Prostate gland (tissue), 2 donors: ENCODE measurements at regions not wholly inside any gene's neighbourhood (a gene's known extent, or its start where the extent isn't known, plus 50 kb on each side); places are given as distances from the start of the nearest gene placed in this dataset.

ENCODE experiments used
- DNase-seq: peaks from one replicate; pipeline ENCODE4 v3.0.0-alpha.2; 2019; ENCODE audit warnings: low spot score
- H3K27ac ChIP-seq, 2 donors: fragments of 200-600 bp; sonication (generic); 2 replicates each; pipeline ENCODE4 v1.5.1; 2017 to 2019
- H3K27me3 ChIP-seq: fragments of 200-600 bp; sonication (generic); replicated peaks from 2 replicates; pipeline ENCODE4 v1.5.1; 2019; ENCODE audit not compliant: insufficient read depth
- H3K36me3 ChIP-seq, 2 donors: fragments of 200-600 bp; sonication (generic); 1 replicate in 1 of 2; 2 replicates in 1 of 2; pipeline versions ENCODE4 v1.5.1 to v1.8.1; 2017 to 2019
- H3K4me1 ChIP-seq: fragments of 200-600 bp; sonication (generic); replicated peaks from 2 replicates; pipeline ENCODE4 v1.5.1; 2019
- H3K4me3 ChIP-seq, 2 donors: fragments of 200-600 bp; sonication (generic); 2 replicates each; pipeline ENCODE4 v1.5.1; 2017 to 2019
- H3K9me3 ChIP-seq: fragments of 200-600 bp; sonication (generic); 2 replicates; pipeline ENCODE4 v1.5.1; 2017
- CTCF ChIP-seq, 4 experiments: fragments of 200-600 bp in 2 of 4; fragments of 450-650 bp in 2 of 4; sonication (generic) in 2 of 4; IDR thresholded peaks; 1 replicate in 3 of 4; 2 replicates in 1 of 4; pipeline ENCODE4 v1.5.1; 2016 to 2019; ENCODE audit warnings: antibody characterized with exemption in 4 of 4, mild to moderate bottlenecking in 2 of 4, moderate library complexity in 2 of 4
- POLR2A ChIP-seq: fragments of 450-650 bp; IDR thresholded peaks from one replicate; pipeline ENCODE4 v1.6.1; 2016; ENCODE audit warnings: antibody characterized with exemption, mild to moderate bottlenecking
- POLR2AphosphoS5 ChIP-seq: sonication (generic); formaldehyde crosslinking; IDR thresholded peaks from one replicate; pipeline ENCODE4 v1.6.1; 2017; ENCODE audit warnings: antibody characterized with exemption
- WGBS: methylation state at CpG from one replicate; pipeline ENCODE4 v1.1.5; 2018; 5-methylcytosine and 5-hydroxymethylcytosine counted together
- intact Hi-C: fragments of 100-400 bp; cut with DNase I; formaldehyde crosslinking; loops from one replicate; pipeline ENCODE4 v1.14.2; 2022

GRCh38 chr14:25988536-25988935, 609.3 kb downstream of the NOVA1 start:
- Histone ChIP-seq H3K36me3 (no peaks in the 10 kb centered on the region), H3K27me3 (no peaks in the 10 kb centered on the region), H3K4me3 (no peak overlapping the region), H3K27ac (no peak overlapping the region), H3K4me1 (no peaks in the 10 kb centered on the region), H3K9me3 (no peaks in the 10 kb centered on the region)
- no peak for TF ChIP-seq POLR2A
- no peak for TF ChIP-seq CTCF (IDR thresholded peaks at IDR 0.05)
- TF ChIP-seq POLR2AphosphoS5, result no peak
- DNase-seq, result no peak
- WGBS, result 66% methylated on average over 3 of the region's 3 CpGs
- intact Hi-C loops, result no loop called here

- Histone ChIP-seq H3K4me1 (no peaks in the 10 kb centered on the region), H3K27me3 (no peaks in the 10 kb centered on the region), H3K9me3 (no peaks in the 10 kb centered on the region), H3K4me3 (no peak overlapping the region), H3K36me3 (no peaks in the 10 kb centered on the region), H3K27ac (no peak overlapping the region)
- intact Hi-C loops, result no loop called here
- 79% methylated on average over 3 of the region's 3 CpGs for WGBS
- DNase-seq, result no peak
- TF ChIP-seq POLR2A (no peak), CTCF (IDR thresholded peaks at IDR 0.05) (no peak), POLR2AphosphoS5 (no peak)
Observed at GRCh38 chr14:25955772-25956171, 642.1 kb downstream of the NOVA1 start.

GRCh38 chr14:25953532-25954139, 644.2 kb downstream of the NOVA1 start:
- no peak overlapping the region for H3K27ac ChIP-seq
- intact Hi-C loops, result no loop called here
- no peak overlapping the region for H3K4me3 ChIP-seq
- no peak for TF ChIP-seq POLR2A
- no peak for TF ChIP-seq POLR2AphosphoS5
- no peak for TF ChIP-seq CTCF (IDR thresholded peaks at IDR 0.05)
- DNase-seq, result no peak
- H3K27me3 ChIP-seq, result no peaks in the 10 kb centered on the region
- H3K36me3 ChIP-seq, result no peaks in the 10 kb centered on the region
- no peaks in the 10 kb centered on the region for H3K4me1 ChIP-seq
- no peaks in the 10 kb centered on the region for H3K9me3 ChIP-seq
- WGBS, result 50% methylated on average over 5 of the region's 5 CpGs

GRCh38 chr14:25945746-25946145, 652.1 kb downstream of the NOVA1 start:
- DNase-seq, result no peak
- Histone ChIP-seq H3K4me1 (no peaks in the 10 kb centered on the region), H3K27ac (no peak overlapping the region), H3K36me3 (no peaks in the 10 kb centered on the region), H3K4me3 (no peak overlapping the region), H3K9me3 (no peaks in the 10 kb centered on the region), H3K27me3 (no peaks in the 10 kb centered on the region)
- WGBS, result 55% methylated on average over 1 of the region's 1 CpG
- no peak for TF ChIP-seq CTCF (IDR thresholded peaks at IDR 0.05)
- TF ChIP-seq POLR2A, result no peak
- TF ChIP-seq POLR2AphosphoS5, result no peak
- intact Hi-C loops, result no loop called here

- DNase-seq, result no peak
- Histone ChIP-seq H3K36me3 (no peaks in the 10 kb centered on the region), H3K4me1 (no peaks in the 10 kb centered on the region), H3K9me3 (no peaks in the 10 kb centered on the region), H3K27me3 (no peaks in the 10 kb centered on the region), H3K4me3 (no peak overlapping the region), H3K27ac (no peak overlapping the region)
- 87% methylated on average over 4 of the region's 4 CpGs for WGBS
- intact Hi-C loops, result no loop called here
- no peak for TF ChIP-seq POLR2A
- TF ChIP-seq POLR2AphosphoS5, result no peak
- no peak for TF ChIP-seq CTCF (IDR thresholded peaks at IDR 0.05)
Observed at GRCh38 chr14:25944020-25944419, 653.8 kb downstream of the NOVA1 start.
